ENCODE measurements at regions not wholly inside any gene's neighbourhood (a gene's known extent, or its start where the extent isn't known, plus 50 kb on each side); places are given as distances from the start of the nearest gene placed in this dataset.

DNA sequence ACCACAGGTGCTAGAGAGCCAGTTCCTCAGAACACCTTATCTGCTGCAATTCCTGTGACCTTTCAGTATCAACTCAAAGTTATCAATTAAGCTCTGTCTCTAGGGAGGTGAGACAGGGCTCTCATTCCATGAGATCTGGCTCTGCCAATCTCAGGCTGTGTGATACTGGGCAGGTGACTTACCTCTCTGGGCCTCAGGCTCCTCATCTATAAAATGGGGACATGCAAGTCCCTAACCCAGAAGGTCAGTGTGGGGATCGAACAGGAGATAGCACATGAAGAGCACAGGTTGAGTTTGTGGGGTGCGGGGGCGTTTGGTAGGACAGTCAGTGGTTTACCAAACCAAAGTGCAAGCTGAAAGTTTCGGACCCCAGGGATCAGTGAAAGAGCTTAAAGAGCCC, 319.3 kb upstream of the CCL2 start:
- FAIRE-seq (no peak), ATAC-seq (no peak), DNase-seq (ENCODE audit: low read depth, low spot score) (no peak)
- Histone ChIP-seq H3K9me3 (replicated peaks; ENCODE audit: control insufficient read depth, insufficient read depth, low read length) (no peaks in the 10 kb centered on the region), H3K27ac (ENCODE audit: control insufficient read depth, insufficient read depth) (no peak overlapping the region), H3K36me3 (ENCODE audit: control insufficient read depth in 2 of 2, insufficient read depth in 2 of 2, low read length in 1 of 2) (no peaks in the 10 kb centered on the region), H3K4me2 (ENCODE audit: control insufficient read depth, insufficient read depth) (no peak overlapping the region), H3K4me3 (no peak overlapping the region), H3K27me3 (replicated peaks in 1 of 2; ENCODE audit: control insufficient read depth in 2 of 2, insufficient read depth in 2 of 2, low read length in 1 of 2) (no peaks in the 10 kb centered on the region), H4K20me1 (ENCODE audit: control insufficient read depth, insufficient read depth) (no peaks in the 10 kb centered on the region), H2AFZ (ENCODE audit: control insufficient read depth, low read depth, low read length) (no peak overlapping the region), H3K79me2 (ENCODE audit: control insufficient read depth, insufficient read depth, low read length) (no peaks in the 10 kb centered on the region), H3K9ac (ENCODE audit: control insufficient read depth, insufficient read depth, low read length) (no peak overlapping the region), H3K4me1 (ENCODE audit: control insufficient read depth, insufficient read depth, low read length) (no peaks in the 10 kb centered on the region)
- no TSS peak for BruUV-seq (replicated peaks)
- POLR2A ChIA-PET: no interaction called here
- RAD21 ChIA-PET (ENCODE audit: unreplicated experiment): no interaction called here
- in situ Hi-C loops (cut with MboI): no loop called here
- CTCF ChIA-PET: no interaction called here
- intact Hi-C loops (cut with micrococcal nuclease; ENCODE audit: unreplicated experiment): no loop called here
- SMC1A ChIA-PET (ENCODE audit: uncharacterized antibody, unreplicated experiment): no interaction called here
- 29% methylated on average over 4 of the region's 4 CpGs for WGBS (ENCODE audit: insufficient coverage, insufficient replicate concordance, low lambda C conversion rate, missing lambda C conversion rate)
- TF ChIP-seq HDAC2 (IDR thresholded peaks at IDR 0.05): no peak

GRCh38 chr17:33936764-33937163, 318.3 kb upstream of the CCL2 start:
- CTCF ChIA-PET: no interaction called here
- in situ Hi-C loops (cut with MboI): no loop called here

More at GRCh38 chr17:33936764-33937163, 318.3 kb upstream of the CCL2 start:
- no peak for DNase-seq (ENCODE audit: low read depth, low spot score)
- intact Hi-C loops (cut with micrococcal nuclease; ENCODE audit: unreplicated experiment): no loop called here
- FAIRE-seq: no peak
- H3K36me3 ChIP-seq (ENCODE audit: control insufficient read depth in 2 of 2, insufficient read depth in 2 of 2, low read length in 1 of 2): no peaks in the 10 kb centered on the region
- no peak for ATAC-seq
- H3K79me2 ChIP-seq (ENCODE audit: control insufficient read depth, insufficient read depth, low read length): no peaks in the 10 kb centered on the region
- 35% methylated on average over 5 of the region's 5 CpGs for WGBS (ENCODE audit: insufficient coverage, insufficient replicate concordance, low lambda C conversion rate, missing lambda C conversion rate)
- H3K27me3 ChIP-seq (replicated peaks in 1 of 2; ENCODE audit: control insufficient read depth in 2 of 2, insufficient read depth in 2 of 2, low read length in 1 of 2): no peaks in the 10 kb centered on the region
- no peak overlapping the region for H3K27ac ChIP-seq (ENCODE audit: control insufficient read depth, insufficient read depth)
- H3K4me3 ChIP-seq: no peak overlapping the region
- H4K20me1 ChIP-seq (ENCODE audit: control insufficient read depth, insufficient read depth): no peaks in the 10 kb centered on the region
- no peaks in the 10 kb centered on the region for H3K9me3 ChIP-seq (replicated peaks; ENCODE audit: control insufficient read depth, insufficient read depth, low read length)
- no peaks in the 10 kb centered on the region for H3K4me1 ChIP-seq (ENCODE audit: control insufficient read depth, insufficient read depth, low read length)
- SMC1A ChIA-PET (ENCODE audit: uncharacterized antibody, unreplicated experiment): no interaction called here
- POLR2A ChIA-PET: no interaction called here
- no TSS peak for BruUV-seq (replicated peaks)
- no peak overlapping the region for H3K9ac ChIP-seq (ENCODE audit: control insufficient read depth, insufficient read depth, low read length)
- H3K4me2 ChIP-seq (ENCODE audit: control insufficient read depth, insufficient read depth): no peak overlapping the region
- RAD21 ChIA-PET (ENCODE audit: unreplicated experiment): no interaction called here
- no peak overlapping the region for H2AFZ ChIP-seq (ENCODE audit: control insufficient read depth, low read depth, low read length)
- no peak for TF ChIP-seq CBFB (IDR thresholded peaks at IDR 0.05; ENCODE audit: low read depth)
- no peak for TF ChIP-seq HDGF (IDR thresholded peaks at IDR 0.05)
- TF ChIP-seq EP300 (IDR thresholded peaks at IDR 0.05; ENCODE audit: borderline replicate concordance in 1 of 2, control insufficient read depth in 1 of 2, low read depth in 2 of 2, low read length in 2 of 2): no peak
- TF ChIP-seq, protein P1, sequence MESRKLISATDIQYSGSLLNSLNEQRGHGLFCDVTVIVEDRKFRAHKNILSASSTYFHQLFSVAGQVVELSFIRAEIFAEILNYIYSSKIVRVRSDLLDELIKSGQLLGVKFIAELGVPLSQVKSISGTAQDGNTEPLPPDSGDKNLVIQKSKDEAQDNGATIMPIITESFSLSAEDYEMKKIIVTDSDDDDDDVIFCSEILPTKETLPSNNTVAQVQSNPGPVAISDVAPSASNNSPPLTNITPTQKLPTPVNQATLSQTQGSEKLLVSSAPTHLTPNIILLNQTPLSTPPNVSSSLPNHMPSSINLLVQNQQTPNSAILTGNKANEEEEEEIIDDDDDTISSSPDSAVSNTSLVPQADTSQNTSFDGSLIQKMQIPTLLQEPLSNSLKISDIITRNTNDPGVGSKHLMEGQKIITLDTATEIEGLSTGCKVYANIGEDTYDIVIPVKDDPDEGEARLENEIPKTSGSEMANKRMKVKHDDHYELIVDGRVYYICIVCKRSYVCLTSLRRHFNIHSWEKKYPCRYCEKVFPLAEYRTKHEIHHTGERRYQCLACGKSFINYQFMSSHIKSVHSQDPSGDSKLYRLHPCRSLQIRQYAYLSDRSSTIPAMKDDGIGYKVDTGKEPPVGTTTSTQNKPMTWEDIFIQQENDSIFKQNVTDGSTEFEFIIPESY (IDR thresholded peaks at IDR 0.05): no peak
- TF ChIP-seq ZNF24 (IDR thresholded peaks at IDR 0.05): no peak
- TF ChIP-seq RB1 (IDR thresholded peaks at IDR 0.05; ENCODE audit: borderline replicate concordance): no peak
- TF ChIP-seq RELA (IDR thresholded peaks at IDR 0.05; ENCODE audit: borderline replicate concordance, partially characterized antibody): no peak
- no peak for TF ChIP-seq NFXL1 (IDR thresholded peaks at IDR 0.05; ENCODE audit: borderline replicate concordance)
- TF ChIP-seq MTA2 (IDR thresholded peaks at IDR 0.05; ENCODE audit: low read depth): no peak
- no peak for TF ChIP-seq HDAC2 (IDR thresholded peaks at IDR 0.05)

Measured in GM12878 (cell line).